ENCODE measurements at regions not wholly inside any gene's neighbourhood (a gene's known extent, or its start where the extent isn't known, plus 50 kb on each side); places are given as distances from the start of the nearest gene placed in this dataset.

- no peak for DNase-seq (ENCODE audit: low spot score)
These were observed 72.8 kb upstream of the MC4R start for GRCh38 chr18:60445341-60445740.

GRCh38 chr18:60446821-60447220 lies 74.2 kb upstream of the MC4R start:
- no peak for DNase-seq (ENCODE audit: low spot score)

GRCh38 chr18:60448487-60449267 lies 76.1 kb upstream of the MC4R start:
- DNase-seq (ENCODE audit: low spot score), result no peak

GRCh38 chr18:60452421-60452820 lies 79.8 kb upstream of the MC4R start:
- DNase-seq (ENCODE audit: low spot score), result no peak

GRCh38 chr18:60466677-60467076 lies 94.1 kb upstream of the MC4R start:
- no peak for DNase-seq (ENCODE audit: low spot score)

GRCh38 chr18:60469387-60470100 lies 97.0 kb upstream of the MC4R start:
- DNase-seq (ENCODE audit: low spot score), result no peak

- DNase-seq (ENCODE audit: low spot score), result no peak
These were observed 99.1 kb upstream of the MC4R start for GRCh38 chr18:60471652-60472051.

- no peak for DNase-seq (ENCODE audit: low spot score)
These were observed 112.6 kb upstream of the MC4R start for GRCh38 chr18:60485201-60485600.

- DNase-seq (ENCODE audit: low spot score), result no peak
These were observed 120.5 kb upstream of the MC4R start for GRCh38 chr18:60493066-60493465.

GRCh38 chr18:60499675-60500074 lies 127.1 kb upstream of the MC4R start:
- no peak for DNase-seq (ENCODE audit: low spot score)

- no peak for DNase-seq (ENCODE audit: low spot score)
These were observed 128.4 kb upstream of the MC4R start for GRCh38 chr18:60500960-60501359.

GRCh38 chr18:60502591-60502990 lies 130.0 kb upstream of the MC4R start:
- DNase-seq (ENCODE audit: low spot score), result no peak

GRCh38 chr18:60503199-60503598 lies 130.6 kb upstream of the MC4R start:
- DNase-seq (ENCODE audit: low spot score), result no peak

GRCh38 chr18:60506190-60506589 lies 133.6 kb upstream of the MC4R start:
- DNase-seq (ENCODE audit: low spot score), result no peak

- no peak for DNase-seq (ENCODE audit: low spot score)
These were observed 134.1 kb upstream of the MC4R start for GRCh38 chr18:60506682-60507081.

GRCh38 chr18:60508108-60508507 lies 135.5 kb upstream of the MC4R start:
- no peak for DNase-seq (ENCODE audit: low spot score)

- DNase-seq (ENCODE audit: low spot score), result no peak
These were observed 162.0 kb upstream of the MC4R start for GRCh38 chr18:60534538-60534937.

- DNase-seq (ENCODE audit: low spot score), result no peak
These were observed 164.5 kb upstream of the MC4R start for GRCh38 chr18:60537074-60537473.

- DNase-seq (ENCODE audit: low spot score), result no peak
These were observed 166.3 kb upstream of the MC4R start for GRCh38 chr18:60538891-60539290.

- DNase-seq (ENCODE audit: low spot score), result no peak
These were observed 169.1 kb upstream of the MC4R start for GRCh38 chr18:60541661-60542060.

- DNase-seq (ENCODE audit: low spot score), result no peak
These were observed 171.1 kb upstream of the MC4R start for GRCh38 chr18:60543646-60544045.

GRCh38 chr18:60549338-60549960 lies 176.9 kb upstream of the MC4R start:
- peak; percentile 26 for DNase-seq (ENCODE audit: low spot score)

GRCh38 chr18:60552948-60553347 lies 180.4 kb upstream of the MC4R start:
- no peak for DNase-seq (ENCODE audit: low spot score)

Data from CD4-positive, alpha-beta T cell treated with Interleukin-2 at 100 ng/mL for 4 hours (primary cell).